GM18505 (cell line): ENCODE measurements at regions not wholly inside any gene's neighbourhood (a gene's known extent, or its start where the extent isn't known, plus 50 kb on each side); places are given as distances from the start of the nearest gene placed in this dataset.
"Not testable (repeated sequence)": the region's sequence is repeated elsewhere in the genome, so short reads cannot be mapped to it uniquely, and the experiment has no call there.

Source experiments
- ATAC-seq: cut with Tn5 transposase; IDR thresholded peaks from one replicate; pipeline ENCODE4 v1.9.1; 2021; ENCODE audit not compliant: unreplicated experiment
- POLR2A ChIP-seq: IDR thresholded peaks from 4 replicates; pipeline ENCODE4 v1.6.1; 2011; ENCODE audit warnings: borderline replicate concordance; ENCODE audit not compliant: insufficient read depth, insufficient read length; ENCODE audit errors: extremely low read depth

- ATAC-seq: no peak
- no peak for TF ChIP-seq POLR2A
Measured at GRCh38 chr20:53789989-53790675, 196.5 kb upstream of the ZNF217 start.

GRCh38 chr20:53788253-53789022, 194.8 kb upstream of the ZNF217 start:
- no peak for TF ChIP-seq POLR2A
- ATAC-seq: no peak

- not testable (repeated sequence) for ATAC-seq
Measured at GRCh38 chr20:53787491-53787931, 193.9 kb upstream of the ZNF217 start.

- no peak for ATAC-seq
- TF ChIP-seq POLR2A: no peak
Measured at GRCh38 chr20:53786445-53787267, 193.0 kb upstream of the ZNF217 start.

- no peak for TF ChIP-seq POLR2A
- no peak for ATAC-seq
Measured at GRCh38 chr20:53786071-53786444, 192.4 kb upstream of the ZNF217 start.

GRCh38 chr20:53785320-53785719, 191.7 kb upstream of the ZNF217 start:
- TF ChIP-seq POLR2A: no peak
- ATAC-seq: no peak

- no peak for ATAC-seq
Measured at GRCh38 chr20:53783768-53784167, 190.1 kb upstream of the ZNF217 start.

GRCh38 chr20:53782612-53783246, 189.1 kb upstream of the ZNF217 start:
- no peak for ATAC-seq
- no peak for TF ChIP-seq POLR2A

More at GRCh38 chr20:53783768-53784167, 190.1 kb upstream of the ZNF217 start:
- no peak for TF ChIP-seq POLR2A

GRCh38 chr20:53779822-53780221, 186.2 kb upstream of the ZNF217 start:
- no peak for ATAC-seq
- TF ChIP-seq POLR2A: no peak

GRCh38 chr20:53778736-53779135, 185.1 kb upstream of the ZNF217 start:
- no peak for ATAC-seq

GRCh38 chr20:53778041-53778516, 184.4 kb upstream of the ZNF217 start:
- no peak for TF ChIP-seq POLR2A
- ATAC-seq: no peak

More at GRCh38 chr20:53778736-53779135, 185.1 kb upstream of the ZNF217 start:
- no peak for TF ChIP-seq POLR2A

- ATAC-seq: not testable (repeated sequence)
Measured at GRCh38 chr20:53777402-53777801, 183.8 kb upstream of the ZNF217 start.

- TF ChIP-seq POLR2A: no peak
- no peak for ATAC-seq
Measured at GRCh38 chr20:53776858-53777257, 183.2 kb upstream of the ZNF217 start.
